K562 (cell line): ENCODE measurements at regions not wholly inside any gene's neighbourhood (a gene's known extent, or its start where the extent isn't known, plus 50 kb on each side); places are given as distances from the start of the nearest gene placed in this dataset.

Experiments used
- ATAC-seq: fragments of 200-7000 bp; cut with Tn5 transposase; 3 replicates; pipeline ENCODE4 v1.9.1; 2020; ENCODE audit warnings: moderate library complexity
- BruUV-seq: library from RNA; stranded (reverse); fragments of 400-500 nt; replicated peaks from 2 replicates; lab custom pipeline; 2021; lab: Mats Ljungman, UMichigan
- CTCF ChIA-PET: fragments of 300-600 bp; formaldehyde crosslinking; extraction: SDS; loops from one replicate; lab custom pipeline; 2021; ENCODE audit warnings: low intra/inter-chr PET ratio; lab: Yijun Ruan, JAX
- POLR2A ChIA-PET: fragments of 300-600, 350-650 bp; sonication (Branson Sonifier 250); formaldehyde crosslinking; extraction: SDS; loops from one replicate; lab custom pipeline; 2021; ENCODE audit warnings: antibody characterized with exemption, inconsistent platforms; lab: Yijun Ruan, JAX
- DNase-seq, 4 experiments: peaks; one replicate each; pipeline versions ENCODE4 v3.0.0 to v3.0.0-alpha.2; 2011 to 2018; ENCODE audit warnings: low spot score in 3 of 4, mixed read lengths in 3 of 4; ENCODE audit errors: extremely low read depth in 1 of 4
- FAIRE-seq: peaks from 2 replicates; lab custom pipeline; 2011; peaks lifted over from hg19 to GRCh38; lab: Jason Lieb, UNC
- H2AFZ ChIP-seq: 2 replicates; pipeline ENCODE4 v1.6.0; 2011; ENCODE audit warnings: low read depth, low read length, control low read depth, inconsistent platforms
- H3K27ac ChIP-seq: fragments of 200-600 bp; 3 replicates; pipeline ENCODE4 v1.8.0; 2011; ENCODE audit warnings: low read depth, mild to moderate bottlenecking, control low read depth, inconsistent platforms, low read length, moderate library complexity, mixed read lengths; ENCODE audit errors: extremely low read depth
- H3K27me3 ChIP-seq, 2 experiments: fragments of 300-600 bp in 1 of 2; 2 replicates in 1 of 2; 3 replicates in 1 of 2; pipeline versions ENCODE4 v1.6.0 to v1.8.0; 2011; ENCODE audit warnings: inconsistent platforms in 2 of 2, low read length in 2 of 2, mild to moderate bottlenecking in 1 of 2, mixed read lengths in 1 of 2, moderate library complexity in 1 of 2; ENCODE audit not compliant: control insufficient read depth in 2 of 2, insufficient read depth in 2 of 2
- H3K36me3 ChIP-seq: fragments of 300-600 bp; 3 replicates; pipeline ENCODE4 v1.8.0; 2011; ENCODE audit warnings: mild to moderate bottlenecking, low read length, inconsistent platforms; ENCODE audit not compliant: control insufficient read depth, insufficient read depth
- H3K4me1 ChIP-seq, 2 experiments: fragments of 200-600 bp in 1 of 2; replicated peaks in 1 of 2; 2 replicates in 1 of 2; 3 replicates in 1 of 2; pipeline versions ENCODE4 v1.5.1 to v1.8.0; 2011; ENCODE audit warnings: inconsistent platforms in 2 of 2, low read length in 2 of 2, mild to moderate bottlenecking in 1 of 2, mixed read lengths in 1 of 2, moderate library complexity in 1 of 2; ENCODE audit not compliant: control insufficient read depth in 2 of 2, insufficient read depth in 2 of 2
- H3K4me2 ChIP-seq: 2 replicates; pipeline ENCODE4 v1.6.1; 2011; ENCODE audit warnings: low read length, control low read depth, inconsistent platforms, mixed read lengths; ENCODE audit not compliant: insufficient read depth
- H3K4me3 ChIP-seq: fragments of 200-600 bp; sonication (generic), shearing (Covaris generic); 2 replicates; pipeline ENCODE4 v1.5.1; 2016; ENCODE audit warnings: control low read depth, inconsistent platforms
- H3K79me2 ChIP-seq: fragments of 200-600 bp; 3 replicates; pipeline ENCODE4 v1.8.0; 2011; ENCODE audit warnings: low read length, inconsistent platforms; ENCODE audit not compliant: control insufficient read depth, insufficient read depth
- H3K9ac ChIP-seq, 2 experiments: 2 replicates each; pipeline versions ENCODE4 v1.6.0 to v1.6.1; 2011; ENCODE audit warnings: low read depth in 2 of 2, low read length in 2 of 2, control low read depth in 1 of 2, inconsistent platforms in 1 of 2, mild to moderate bottlenecking in 1 of 2, mixed read lengths in 1 of 2; ENCODE audit not compliant: insufficient read depth in 1 of 2
- H3K9me1 ChIP-seq: one replicate; pipeline ENCODE4 v1.6.0; 2011; ENCODE audit warnings: inconsistent platforms, mild to moderate bottlenecking, low read length, moderate library complexity; ENCODE audit not compliant: control insufficient read depth, insufficient read depth
- H3K9me3 ChIP-seq: replicated peaks from 2 replicates; pipeline ENCODE4 v1.5.1; 2011; ENCODE audit warnings: low read depth, low read length, inconsistent platforms; ENCODE audit not compliant: control insufficient read depth, insufficient read depth
- H4K20me1 ChIP-seq: replicated peaks from 2 replicates; pipeline ENCODE4 v1.6.1; 2011; ENCODE audit warnings: low read length, inconsistent platforms, mixed read lengths; ENCODE audit not compliant: control insufficient read depth, insufficient read depth
- ADNP ChIP-seq: fragments of 200-800 bp; sonication (Bioruptor generic); IDR thresholded peaks from 2 replicates; pipeline ENCODE4 v1.6.1; 2016; ENCODE audit warnings: missing genetic modification characterization, missing compliant biosample characterization
- CBX1 ChIP-seq: sonication (generic); IDR thresholded peaks from 2 replicates; pipeline ENCODE4 v1.6.1; 2016; ENCODE audit warnings: antibody characterized with exemption, low read depth, mild to moderate bottlenecking
- CTBP1 ChIP-seq: fragments of 450-650 bp; IDR thresholded peaks from 2 replicates; pipeline ENCODE4 v1.6.1; 2016; ENCODE audit warnings: borderline replicate concordance
- HDAC8 ChIP-seq: fragments of 450-650 bp; IDR thresholded peaks from 2 replicates; pipeline ENCODE4 v1.6.1; 2016; ENCODE audit warnings: mild to moderate bottlenecking, missing genetic modification characterization, moderate library complexity, missing compliant biosample characterization
- HMG20B ChIP-seq: fragments of 250-450 bp; sonication (Bioruptor Pico); IDR thresholded peaks from 2 replicates; pipeline ENCODE4 v1.5.0; 2021; ENCODE audit warnings: mild to moderate bottlenecking
- KDM1A ChIP-seq, 2 experiments: fragments of 450-650 bp; IDR thresholded peaks; 2 replicates each; pipeline ENCODE4 v1.6.1; 2016; ENCODE audit warnings: mild to moderate bottlenecking in 2 of 2
- LEF1 ChIP-seq: fragments of 450-650 bp; IDR thresholded peaks from 2 replicates; pipeline ENCODE4 v1.6.1; 2016; ENCODE audit warnings: mild to moderate bottlenecking
- SIN3A ChIP-seq, 2 experiments: fragments of 150-350 bp in 1 of 2; IDR thresholded peaks; 2 replicates each; pipeline ENCODE4 v1.6.1; 2011 to 2016; ENCODE audit warnings: borderline replicate concordance in 2 of 2, low read depth in 2 of 2, low read length in 2 of 2, mild to moderate bottlenecking in 2 of 2, moderate library complexity in 2 of 2; ENCODE audit not compliant: control insufficient read depth in 1 of 2
- SMAD4 ChIP-seq: fragments of 250-450 bp; sonication (Bioruptor Pico); conservative IDR thresholded peaks from 2 replicates; pipeline ENCODE4 v1.8.0; 2021; ENCODE audit warnings: inconsistent platforms, mild to moderate bottlenecking, moderate library complexity
- USF1 ChIP-seq: sonication (generic); formaldehyde crosslinking; IDR thresholded peaks from 2 replicates; pipeline ENCODE4 v1.9.0; 2022; ENCODE audit warnings: mild to moderate bottlenecking, missing genetic modification reagents
- ZBTB17 ChIP-seq: fragments of 450-650 bp; formaldehyde crosslinking; IDR thresholded peaks from 2 replicates; pipeline ENCODE4 v1.4.0; 2020; ENCODE audit warnings: mild to moderate bottlenecking
- ZNF551 ChIP-seq: fragments of 250-450 bp; sonication (Bioruptor Pico); IDR thresholded peaks from 2 replicates; pipeline ENCODE4 v1.5.0; 2021; ENCODE audit warnings: mild to moderate bottlenecking, moderate library complexity
- ZNF740 ChIP-seq, 3 experiments: fragments of 200-800 bp in 1 of 3; sonication (Bioruptor generic) in 1 of 3; sonication (generic) in 1 of 3; formaldehyde crosslinking in 1 of 3; IDR thresholded peaks; 2 replicates each; pipeline versions ENCODE4 v1.6.1 to v1.8.0; 2016 to 2022; ENCODE audit warnings: mild to moderate bottlenecking in 2 of 3, missing compliant biosample characterization in 2 of 3, missing genetic modification characterization in 2 of 3, missing genetic modification reagents in 1 of 3
- WGBS: fragments of 100-300 bp; shearing (Covaris generic); methylation state at CpG from one replicate; pipeline ENCODE4 v1.1.6; 2016; ENCODE audit warnings: low coverage, mixed read lengths; ENCODE audit not compliant: insufficient coverage; ENCODE audit errors: missing lambda C conversion rate; 5-methylcytosine and 5-hydroxymethylcytosine counted together
- in situ Hi-C: fragments of 300-500 bp; cut with MboI; formaldehyde crosslinking; loops from 4 replicates; pipeline ENCODE4 v1.15.0; 2018; ENCODE audit warnings: inconsistent platforms, mixed read lengths
- intact Hi-C: fragments of 100-400 bp; cut with micrococcal nuclease; formaldehyde crosslinking; loops from 2 replicates; pipeline ENCODE4 v1.14.2; 2022
- TF ChIP-seq, protein P1 (sequence below): fragments of 200-800 bp; sonication (Bioruptor generic); IDR thresholded peaks from 2 replicates; pipeline ENCODE4 v1.6.1; 2016; ENCODE audit warnings: missing genetic modification characterization, missing compliant biosample characterization

GRCh38 chr5:174252121-174252520, 206.6 kb downstream of the NSG2 start:
- H3K9me1 ChIP-seq: no peaks in the 10 kb centered on the region
- intact Hi-C loops: no loop called here
- H3K9ac ChIP-seq: no peak overlapping the region
- H3K27me3 ChIP-seq: peaks cover 0 to 11% of the 10 kb centered on the region in 2 experiments; a peak in 2 of 5 replicates
- no peak overlapping the region for H2AFZ ChIP-seq
- no peak for ATAC-seq
- no peaks in the 10 kb centered on the region for H3K79me2 ChIP-seq
- no peak for DNase-seq
- H3K36me3 ChIP-seq: no peaks in the 10 kb centered on the region
- WGBS: 0% methylated on average over 1 of the region's 1 CpG
- no peak overlapping the region for H3K27ac ChIP-seq
- H3K4me3 ChIP-seq: no peak overlapping the region
- H3K4me2 ChIP-seq: no peak overlapping the region
- BruUV-seq: no TSS peak
- CTCF ChIA-PET: no interaction called here
- H3K9me3 ChIP-seq: no peaks in the 10 kb centered on the region
- no peaks in the 10 kb centered on the region for H4K20me1 ChIP-seq
- POLR2A ChIA-PET: interaction anchor here (0.7 kb wide), 1 partner anchor 209 kb away, joined by 3 read pairs; no protein-coding TSS in a partner anchor
- no peaks in the 10 kb centered on the region for H3K4me1 ChIP-seq
- in situ Hi-C loops: no loop called here
- FAIRE-seq: no peak
- TF ChIP-seq SMAD4 (CRISPR knock-in tag): no peak
- TF ChIP-seq, protein P1, sequence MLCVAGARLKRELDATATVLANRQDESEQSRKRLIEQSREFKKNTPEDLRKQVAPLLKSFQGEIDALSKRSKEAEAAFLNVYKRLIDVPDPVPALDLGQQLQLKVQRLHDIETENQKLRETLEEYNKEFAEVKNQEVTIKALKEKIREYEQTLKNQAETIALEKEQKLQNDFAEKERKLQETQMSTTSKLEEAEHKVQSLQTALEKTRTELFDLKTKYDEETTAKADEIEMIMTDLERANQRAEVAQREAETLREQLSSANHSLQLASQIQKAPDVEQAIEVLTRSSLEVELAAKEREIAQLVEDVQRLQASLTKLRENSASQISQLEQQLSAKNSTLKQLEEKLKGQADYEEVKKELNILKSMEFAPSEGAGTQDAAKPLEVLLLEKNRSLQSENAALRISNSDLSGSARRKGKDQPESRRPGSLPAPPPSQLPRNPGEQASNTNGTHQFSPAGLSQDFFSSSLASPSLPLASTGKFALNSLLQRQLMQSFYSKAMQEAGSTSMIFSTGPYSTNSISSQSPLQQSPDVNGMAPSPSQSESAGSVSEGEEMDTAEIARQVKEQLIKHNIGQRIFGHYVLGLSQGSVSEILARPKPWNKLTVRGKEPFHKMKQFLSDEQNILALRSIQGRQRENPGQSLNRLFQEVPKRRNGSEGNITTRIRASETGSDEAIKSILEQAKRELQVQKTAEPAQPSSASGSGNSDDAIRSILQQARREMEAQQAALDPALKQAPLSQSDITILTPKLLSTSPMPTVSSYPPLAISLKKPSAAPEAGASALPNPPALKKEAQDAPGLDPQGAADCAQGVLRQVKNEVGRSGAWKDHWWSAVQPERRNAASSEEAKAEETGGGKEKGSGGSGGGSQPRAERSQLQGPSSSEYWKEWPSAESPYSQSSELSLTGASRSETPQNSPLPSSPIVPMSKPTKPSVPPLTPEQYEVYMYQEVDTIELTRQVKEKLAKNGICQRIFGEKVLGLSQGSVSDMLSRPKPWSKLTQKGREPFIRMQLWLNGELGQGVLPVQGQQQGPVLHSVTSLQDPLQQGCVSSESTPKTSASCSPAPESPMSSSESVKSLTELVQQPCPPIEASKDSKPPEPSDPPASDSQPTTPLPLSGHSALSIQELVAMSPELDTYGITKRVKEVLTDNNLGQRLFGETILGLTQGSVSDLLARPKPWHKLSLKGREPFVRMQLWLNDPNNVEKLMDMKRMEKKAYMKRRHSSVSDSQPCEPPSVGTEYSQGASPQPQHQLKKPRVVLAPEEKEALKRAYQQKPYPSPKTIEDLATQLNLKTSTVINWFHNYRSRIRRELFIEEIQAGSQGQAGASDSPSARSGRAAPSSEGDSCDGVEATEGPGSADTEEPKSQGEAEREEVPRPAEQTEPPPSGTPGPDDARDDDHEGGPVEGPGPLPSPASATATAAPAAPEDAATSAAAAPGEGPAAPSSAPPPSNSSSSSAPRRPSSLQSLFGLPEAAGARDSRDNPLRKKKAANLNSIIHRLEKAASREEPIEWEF (CRISPR knock-in tag): no peak
- TF ChIP-seq ZBTB17 (CRISPR knock-in tag): no peak
- no peak for TF ChIP-seq SIN3A (IDR thresholded peaks at IDR 0.05; ENCODE audit: borderline replicate concordance in 2 of 2, control insufficient read depth in 1 of 2, low read depth in 2 of 2, low read length in 2 of 2)
- TF ChIP-seq ZNF551: no peak
- no peak for TF ChIP-seq KDM1A (IDR thresholded peaks at IDR 0.05)
- TF ChIP-seq ZNF740 (CRISPR knock-in tag; IDR thresholded peaks at IDR 0.05): no peak
- no peak for TF ChIP-seq ZNF740 (tag; IDR thresholded peaks at IDR 0.05)
- TF ChIP-seq HDAC8 (tag): no peak
- no peak for TF ChIP-seq USF1 (CRISPR knock-in tag)
- no peak for TF ChIP-seq CTBP1
- TF ChIP-seq CBX1: no peak
- TF ChIP-seq HMG20B (CRISPR knock-in tag): no peak
- no peak for TF ChIP-seq ADNP
- TF ChIP-seq LEF1: no peak
